Ammon's horn (tissue), 1 donor: ENCODE measurements at regions not wholly inside any gene's neighbourhood (a gene's known extent, or its start where the extent isn't known, plus 50 kb on each side); places are given as distances from the start of the nearest gene placed in this dataset.

Source experiments
- DNase-seq: peaks from one replicate; pipeline ENCODE4 v3.0.0-alpha.2; 2016; ENCODE audit warnings: low spot score

DNA sequence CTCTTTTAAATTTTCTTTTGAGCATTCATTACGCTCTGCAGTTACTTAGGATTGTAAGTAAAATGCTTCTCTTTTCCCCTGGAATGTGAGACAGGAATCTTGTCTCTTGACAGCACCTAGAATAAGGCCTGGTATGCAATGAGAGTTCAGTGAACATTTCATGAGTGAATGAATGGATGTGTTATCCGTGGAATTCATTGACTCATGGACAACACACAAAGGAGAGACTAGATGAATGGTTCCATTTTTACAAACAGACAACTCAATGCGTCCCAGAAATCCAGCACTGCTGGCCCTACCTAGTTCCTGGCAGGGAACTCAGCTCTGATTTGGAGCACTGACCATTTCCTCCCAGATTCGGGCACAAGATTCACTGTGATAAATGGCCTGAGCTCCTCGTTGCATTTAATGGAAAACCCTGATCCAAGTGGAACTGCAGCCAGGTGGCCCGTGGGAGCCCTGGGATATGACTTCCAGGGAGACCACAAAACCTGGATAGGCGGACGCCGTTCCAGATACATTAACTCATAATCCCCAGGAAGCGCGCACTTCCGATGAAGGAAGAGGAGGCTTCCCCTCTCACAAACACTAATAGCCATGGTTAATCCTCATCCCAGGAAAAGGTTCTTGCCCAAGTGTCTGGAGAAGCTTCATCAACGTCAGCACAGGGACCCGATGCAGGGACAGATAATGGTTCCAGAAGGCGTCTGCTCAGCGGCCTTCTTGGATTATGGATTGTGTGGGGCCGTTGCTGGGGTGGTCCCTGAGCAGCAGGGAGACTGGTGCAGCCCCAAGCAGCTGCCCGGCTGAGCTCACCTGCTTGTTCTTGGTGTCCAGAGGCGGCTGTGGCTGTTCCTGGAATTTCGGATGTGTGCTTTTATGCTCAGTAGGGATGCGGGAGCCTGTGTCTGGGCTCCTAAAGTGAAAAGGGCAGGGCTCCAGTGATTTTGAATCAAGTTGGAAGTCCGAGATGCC is 211.1 kb upstream of the TSHZ3 start:
- DNase-seq: no peak

DNA sequence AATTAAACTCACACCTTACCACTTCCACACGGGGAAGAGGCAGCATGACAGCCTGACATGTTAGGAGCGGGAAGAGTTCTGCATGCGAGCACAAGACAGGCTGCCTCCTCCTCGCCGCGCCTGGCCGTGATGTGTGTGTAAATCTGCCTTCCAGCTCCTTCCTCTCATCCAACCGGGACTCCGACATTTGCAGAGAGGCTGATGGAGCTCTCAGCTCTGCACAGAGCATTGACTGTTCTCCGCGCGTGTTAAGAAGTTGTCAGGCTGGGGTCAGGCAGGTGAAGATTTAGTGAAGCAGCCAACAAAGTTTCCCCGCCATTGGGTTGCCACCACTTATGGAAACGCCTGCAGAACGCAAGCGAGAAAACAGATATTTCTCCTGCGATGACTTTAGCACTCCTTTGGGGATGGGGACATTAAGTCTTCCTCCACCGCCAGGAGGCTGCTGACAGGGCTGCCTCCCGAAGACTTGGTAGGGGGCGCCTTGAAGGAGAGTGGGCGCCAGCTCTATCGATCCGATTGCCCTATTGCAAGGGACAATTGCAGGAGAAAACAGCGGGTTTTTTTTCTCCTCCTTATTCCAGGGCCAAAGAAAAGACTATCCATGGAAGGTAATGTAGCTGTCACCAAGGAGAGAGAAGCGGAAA is 213.9 kb upstream of the TSHZ3 start:
- DNase-seq: no peak

DNA sequence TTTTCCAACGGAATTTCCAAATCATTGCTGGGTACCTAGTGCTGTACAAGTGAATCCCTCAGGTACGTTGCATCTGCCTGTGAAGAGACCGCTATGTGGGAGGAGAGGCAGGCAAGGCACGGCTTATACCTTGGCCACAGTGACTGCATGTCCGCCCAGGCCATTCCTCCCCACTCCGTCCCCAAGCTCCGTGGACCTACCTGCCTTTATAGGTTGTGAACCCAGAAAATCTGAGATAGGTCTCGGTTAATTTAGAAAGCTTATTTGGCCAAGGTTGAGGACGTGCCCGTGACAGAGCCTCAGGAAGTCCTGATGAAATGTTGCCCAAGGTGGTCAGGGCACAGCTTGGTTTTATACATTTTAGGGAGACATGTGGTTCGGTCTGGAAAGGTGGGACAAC is 218.5 kb upstream of the TSHZ3 start:
- no peak for DNase-seq

DNA sequence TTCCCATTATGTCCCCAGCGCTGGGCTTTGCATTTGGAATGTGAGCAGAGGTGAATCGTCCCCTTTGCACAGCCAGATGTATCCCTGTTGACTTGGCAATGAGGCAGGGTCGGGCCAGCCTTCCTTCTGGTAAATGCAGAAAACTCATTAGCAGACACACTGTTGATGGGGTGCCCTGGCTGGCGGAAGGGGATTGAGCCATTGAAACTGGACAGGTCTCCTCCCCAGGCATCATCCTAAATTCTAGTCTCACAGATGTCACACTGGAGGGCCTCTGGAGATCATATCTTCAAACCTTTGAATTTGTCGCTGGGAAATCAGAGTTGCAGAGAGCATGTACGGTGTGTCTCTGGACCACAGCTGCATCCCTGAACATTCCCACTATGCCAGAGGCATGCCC is 219.5 kb upstream of the TSHZ3 start:
- no peak for DNase-seq

DNA sequence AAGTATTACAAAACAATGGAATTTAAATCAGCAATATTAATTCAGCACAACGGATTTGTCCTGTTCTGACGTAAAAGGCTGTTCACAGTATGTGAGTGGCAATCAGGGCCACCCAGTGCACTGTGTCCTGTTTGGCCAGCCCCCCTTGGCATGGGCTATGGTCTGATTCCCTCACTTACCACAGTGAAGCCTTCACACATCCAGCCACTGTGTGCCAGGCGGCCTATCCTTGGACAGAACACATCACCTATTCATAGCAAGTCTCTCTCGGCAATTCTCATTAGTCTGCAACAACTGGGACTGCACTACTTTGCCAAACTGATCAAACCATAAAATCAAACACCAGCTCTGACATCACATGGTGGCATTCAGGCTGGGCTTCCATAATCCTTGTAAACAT is 221.5 kb upstream of the TSHZ3 start:
- peak; percentile 14 for DNase-seq

DNA sequence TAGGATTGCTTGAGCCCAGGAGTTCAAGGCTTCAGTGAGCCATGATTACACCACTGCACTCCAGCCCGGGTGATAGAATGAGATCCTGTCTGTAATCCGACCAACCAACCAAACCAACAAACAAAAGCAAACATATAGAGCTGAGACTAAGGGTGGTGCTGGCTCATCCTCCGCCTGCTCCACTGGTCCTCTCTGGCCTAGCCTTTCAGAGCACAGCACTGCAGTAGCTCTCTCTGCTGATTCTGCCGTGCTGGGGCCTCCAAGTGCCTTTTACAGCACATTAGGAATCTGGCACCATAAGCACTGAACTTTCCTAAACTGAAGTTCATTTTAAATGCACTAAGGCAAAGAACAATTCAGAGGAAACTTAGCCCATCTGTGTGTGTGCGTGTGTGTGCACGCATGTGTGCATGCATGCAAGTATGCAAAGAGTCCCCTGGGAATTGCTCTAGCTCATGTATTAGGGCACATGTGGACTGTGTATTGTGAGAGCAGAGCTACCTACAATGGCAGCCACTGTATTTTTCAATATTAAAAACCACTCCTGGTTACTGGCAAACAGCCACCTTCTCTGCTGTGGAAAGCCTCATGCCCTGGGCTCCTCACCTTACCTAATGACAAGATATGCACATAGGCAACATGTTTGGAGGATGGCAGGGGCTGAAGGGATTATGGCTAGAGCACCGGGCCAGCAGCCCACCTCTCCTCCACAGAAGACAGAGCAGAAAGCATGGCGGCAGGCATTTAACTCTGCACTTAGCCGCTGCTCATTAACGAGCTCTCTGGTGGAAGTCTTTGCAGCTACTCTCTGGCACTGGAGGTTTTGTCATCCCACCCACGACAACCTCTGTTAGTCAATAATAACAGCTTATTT is 223.1 kb upstream of the TSHZ3 start:
- DNase-seq: no peak

DNA sequence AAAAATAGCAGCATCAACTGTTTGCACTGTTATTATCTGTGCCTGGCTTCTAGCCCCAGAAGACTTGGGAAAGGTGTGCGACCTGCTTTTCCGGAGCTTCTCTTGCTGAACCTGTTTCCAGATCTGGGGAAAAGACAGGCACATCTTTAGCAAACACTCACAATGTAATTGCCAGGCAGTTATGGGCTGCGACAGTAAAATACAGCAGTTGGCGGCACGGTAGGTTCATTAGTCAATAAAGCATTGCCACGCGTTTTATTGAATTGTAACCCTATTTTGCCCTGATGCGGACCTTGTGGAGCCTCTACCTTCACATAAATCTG is 223.7 kb upstream of the TSHZ3 start:
- no peak for DNase-seq

DNA sequence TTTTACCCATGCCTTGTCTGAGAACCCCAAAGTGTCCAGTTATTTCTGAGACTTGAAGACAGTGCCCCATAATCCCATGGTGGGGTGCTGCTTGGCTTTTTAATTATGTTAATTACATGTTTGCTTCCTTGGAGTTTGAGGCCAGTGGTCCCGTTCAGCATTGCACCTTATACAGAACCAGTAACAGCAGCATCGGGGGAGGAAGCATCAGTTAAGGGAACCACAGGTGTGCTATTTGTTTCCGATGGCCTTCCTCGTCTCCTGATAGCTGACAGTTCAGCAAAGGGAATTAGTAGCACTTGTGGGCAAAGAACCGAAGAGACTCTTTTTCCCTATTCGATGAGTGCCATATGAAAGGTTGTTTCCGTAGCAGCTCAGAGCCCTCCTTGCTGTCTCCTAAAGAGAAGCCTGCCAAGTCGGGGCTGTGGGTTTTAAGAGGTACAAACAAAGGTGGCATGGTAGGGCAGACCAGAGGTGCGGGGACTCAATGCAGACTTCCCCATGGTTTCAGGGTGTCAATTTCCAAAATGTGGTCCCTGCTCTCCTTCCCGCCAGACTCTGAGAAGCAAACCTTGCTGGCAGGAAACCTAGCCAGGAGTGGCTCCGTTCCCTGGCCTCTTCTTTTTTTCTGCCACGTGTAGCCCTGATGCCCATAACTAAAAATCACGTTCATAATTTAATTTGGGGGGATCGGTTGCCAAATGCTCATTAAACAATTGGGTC is 225.2 kb upstream of the TSHZ3 start:
- no peak for DNase-seq

DNA sequence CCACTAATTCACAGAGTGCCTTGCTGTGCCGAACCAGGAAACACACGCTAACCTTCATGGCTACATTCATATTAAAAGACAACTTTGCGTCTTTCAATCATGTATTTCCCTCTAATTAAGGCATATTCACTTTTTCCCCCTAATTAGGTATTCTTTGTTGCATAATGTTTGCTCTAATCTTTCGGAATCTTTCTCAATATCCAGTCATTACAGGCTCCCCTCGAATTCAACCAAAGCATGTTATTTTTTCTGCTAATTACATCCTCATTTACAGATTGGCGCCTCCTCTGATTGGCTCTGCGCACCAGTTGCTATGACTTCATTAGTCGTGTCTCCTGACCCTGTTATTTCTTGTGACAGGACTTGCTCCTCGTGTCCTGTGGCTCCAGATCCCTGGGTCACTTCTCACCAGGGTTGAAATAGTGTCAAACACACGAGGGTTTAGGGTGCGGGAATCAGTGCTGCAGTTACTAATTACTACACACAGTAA is 226.7 kb upstream of the TSHZ3 start:
- DNase-seq: no peak

DNA sequence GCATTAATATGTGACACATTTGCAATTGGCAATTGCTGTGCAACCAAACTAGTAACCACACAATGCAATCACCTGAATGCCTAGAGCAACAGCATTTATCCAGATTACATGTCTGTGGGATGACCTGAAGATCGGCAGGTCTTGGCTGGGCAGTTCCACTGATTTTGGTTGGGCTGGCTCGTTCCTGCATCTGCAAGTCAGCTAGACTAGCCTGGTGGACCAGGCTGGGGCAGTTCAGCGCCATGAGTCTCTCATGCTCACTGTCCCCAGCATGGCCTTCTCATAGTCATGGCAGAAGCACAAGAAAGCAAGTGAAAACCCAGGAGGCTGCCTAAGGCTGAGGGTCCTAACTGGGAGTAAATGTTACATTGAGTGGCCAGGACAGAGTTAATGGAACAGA is 229.1 kb upstream of the TSHZ3 start:
- DNase-seq: no peak

DNA sequence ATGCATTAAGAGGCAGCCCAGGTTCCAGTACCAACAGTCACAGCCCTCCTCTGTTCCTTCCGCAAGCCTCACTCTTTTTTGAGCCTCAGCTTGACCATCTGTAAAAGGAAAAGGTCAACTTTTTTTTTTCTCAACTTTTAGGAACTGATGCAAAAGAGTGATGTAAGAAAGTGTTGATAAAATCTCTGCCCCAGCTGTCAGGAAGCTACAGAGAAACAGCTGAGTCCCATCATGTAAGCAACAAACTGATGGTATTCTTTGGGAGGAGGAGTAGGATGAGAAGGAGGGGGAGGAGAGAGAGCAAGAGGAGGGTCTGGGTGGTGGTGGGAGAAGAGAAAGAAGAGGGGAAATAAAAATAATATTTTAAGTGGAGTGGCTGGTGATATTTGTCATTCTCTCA is 233.9 kb upstream of the TSHZ3 start:
- no peak for DNase-seq

DNA sequence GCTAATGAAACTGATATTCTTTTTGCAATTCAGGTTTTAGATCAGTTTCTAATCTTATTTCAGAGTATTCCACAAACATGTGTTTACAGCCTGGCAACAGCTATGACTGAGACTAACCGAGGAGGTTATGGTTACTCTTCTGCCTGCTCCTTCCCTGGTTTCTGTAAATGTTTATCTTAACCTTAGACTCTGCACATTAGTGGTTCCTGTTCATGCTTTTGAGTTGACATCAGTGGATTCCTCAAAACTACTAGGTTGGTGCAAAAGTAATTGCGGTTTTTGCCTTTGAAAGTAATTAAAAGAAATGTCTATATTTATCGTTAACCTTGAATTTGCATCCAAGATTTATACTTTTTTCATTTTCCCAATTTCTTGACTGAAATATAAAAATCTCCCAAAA is 237.0 kb upstream of the TSHZ3 start:
- no peak for DNase-seq

DNA sequence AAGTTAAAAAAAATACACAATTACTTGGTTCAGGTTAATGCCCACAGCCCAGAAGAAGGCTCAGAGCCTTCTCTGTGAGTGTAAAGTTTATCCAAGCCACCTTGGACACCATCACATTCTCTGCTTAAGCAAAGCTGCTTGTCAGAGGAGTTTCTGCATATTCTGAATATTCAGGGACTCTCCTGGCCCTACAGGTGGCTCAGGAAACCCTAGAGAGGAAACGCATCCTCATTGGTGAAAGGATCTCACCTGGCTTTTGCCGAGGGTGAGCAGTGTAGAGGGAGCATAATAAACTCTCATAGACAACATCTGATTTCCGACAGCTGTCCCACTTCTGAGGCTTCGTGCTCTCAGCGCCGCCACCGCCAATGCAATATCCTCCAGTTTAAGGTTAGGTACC is 239.9 kb upstream of the TSHZ3 start:
- DNase-seq: no peak

DNA sequence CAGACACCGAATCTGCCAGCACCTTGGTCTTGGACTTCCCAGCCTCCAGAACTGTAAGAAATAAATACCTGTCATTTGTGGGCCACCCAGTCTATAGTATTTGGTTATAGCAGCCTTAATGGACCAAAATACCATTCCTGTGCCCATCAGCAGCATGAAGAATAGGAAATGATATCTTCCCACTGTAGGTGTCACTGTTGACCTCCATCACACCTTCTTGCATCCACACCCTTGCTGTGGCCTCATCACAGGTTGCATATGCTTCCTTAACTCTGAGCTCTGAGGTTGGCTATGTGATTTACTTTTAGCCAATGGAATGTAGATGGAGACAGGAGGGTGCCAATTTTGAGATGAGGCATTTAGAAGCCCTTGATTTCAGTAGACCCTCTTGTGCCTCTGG is 242.0 kb upstream of the TSHZ3 start:
- no peak for DNase-seq

DNA sequence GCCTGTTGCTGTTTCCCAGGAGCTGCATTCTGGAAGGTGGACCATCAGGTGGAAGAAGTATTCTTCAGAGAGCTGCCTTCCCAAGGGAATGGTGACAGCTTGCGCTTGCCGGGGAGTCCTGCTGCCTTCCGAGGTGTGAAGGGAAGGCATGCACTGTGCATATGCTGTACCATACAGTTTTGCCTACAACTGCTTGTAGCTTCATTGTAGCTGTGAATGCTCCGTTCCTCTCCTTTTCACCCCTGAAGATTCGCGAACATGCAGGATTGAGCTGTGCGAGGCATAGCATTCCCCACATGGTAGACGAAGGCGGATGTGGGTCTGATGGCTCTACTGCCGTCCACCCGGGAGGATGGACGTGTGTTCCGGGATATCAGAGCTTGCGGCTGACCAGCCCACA is 243.2 kb upstream of the TSHZ3 start:
- DNase-seq: no peak

DNA sequence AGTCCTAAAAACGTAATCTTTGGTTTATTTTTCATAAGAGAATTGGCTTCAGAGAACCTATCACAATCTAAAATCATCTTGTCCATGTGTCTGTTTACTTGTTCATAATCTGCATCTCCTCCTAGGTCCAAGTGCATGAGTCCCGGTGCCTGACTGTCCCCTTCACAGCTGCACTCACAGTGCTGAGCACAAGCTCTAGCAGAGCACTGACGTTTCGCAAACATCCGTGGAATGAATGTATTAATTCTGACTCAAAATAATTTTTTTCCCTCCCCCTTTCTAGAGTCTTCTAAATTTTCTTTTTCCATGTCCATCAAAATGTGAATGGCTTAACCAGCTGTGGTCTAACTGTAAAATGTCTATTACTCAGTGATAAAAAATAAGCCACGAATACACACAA is 245.5 kb upstream of the TSHZ3 start:
- no peak for DNase-seq

DNA sequence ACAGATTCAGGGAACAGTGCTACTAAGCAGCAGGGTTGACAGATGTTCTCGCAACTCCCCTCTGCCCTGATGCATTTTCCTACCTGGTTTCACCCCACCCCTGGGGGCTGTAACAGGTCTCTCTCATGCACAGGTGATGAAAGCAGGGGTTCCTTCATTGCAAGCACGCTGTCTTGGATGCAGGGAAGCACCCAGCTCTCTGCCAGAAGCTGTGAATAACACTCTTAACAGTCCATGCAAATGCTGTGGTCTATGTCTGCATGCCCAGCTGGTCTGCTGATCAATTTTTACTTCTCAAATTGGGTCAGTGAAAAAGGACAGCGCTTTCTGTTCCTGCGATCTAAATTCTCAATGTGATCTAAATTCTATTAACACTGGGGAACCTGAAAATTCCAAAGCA is 246.3 kb upstream of the TSHZ3 start:
- no peak for DNase-seq

DNA sequence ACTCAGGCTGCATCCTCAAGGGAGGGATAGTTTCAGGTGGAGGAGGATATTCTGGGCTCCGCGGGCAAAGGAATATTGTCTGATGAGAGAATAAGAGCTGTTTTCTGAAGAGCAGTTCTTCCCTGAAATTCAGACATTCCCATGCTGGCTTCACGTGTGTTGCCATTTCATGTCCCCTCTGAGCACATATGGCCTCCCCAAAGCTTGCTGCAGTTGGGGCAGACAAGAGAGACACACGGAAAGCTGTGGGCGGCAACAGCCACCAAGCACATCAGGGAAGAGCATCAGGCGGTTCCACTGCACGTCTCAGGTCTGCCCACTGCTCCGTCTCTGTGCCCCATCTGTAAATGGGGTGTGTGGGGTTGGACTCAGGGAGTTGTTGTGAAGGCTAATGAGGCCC is 247.5 kb upstream of the TSHZ3 start:
- DNase-seq: no peak

DNA sequence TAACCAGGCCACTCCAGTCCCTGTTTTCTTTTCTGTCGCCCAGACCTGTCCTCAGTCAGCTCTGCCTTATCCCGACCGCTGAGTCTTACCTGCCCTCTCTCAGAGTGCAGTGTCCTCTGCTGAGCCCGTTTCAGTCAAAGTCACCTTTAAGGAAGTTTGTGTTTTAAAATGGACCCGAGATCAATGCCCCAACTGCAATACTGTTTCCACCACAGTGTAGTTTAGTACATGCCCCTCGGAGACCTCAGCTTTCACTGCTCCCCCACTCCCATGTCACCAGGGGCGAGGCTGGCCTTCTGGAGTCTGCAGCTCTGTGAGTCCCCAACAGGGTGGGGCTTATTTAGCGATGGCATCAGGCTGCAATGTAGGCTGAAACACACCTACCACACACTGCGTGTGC is 248.4 kb upstream of the TSHZ3 start:
- no peak for DNase-seq

DNA sequence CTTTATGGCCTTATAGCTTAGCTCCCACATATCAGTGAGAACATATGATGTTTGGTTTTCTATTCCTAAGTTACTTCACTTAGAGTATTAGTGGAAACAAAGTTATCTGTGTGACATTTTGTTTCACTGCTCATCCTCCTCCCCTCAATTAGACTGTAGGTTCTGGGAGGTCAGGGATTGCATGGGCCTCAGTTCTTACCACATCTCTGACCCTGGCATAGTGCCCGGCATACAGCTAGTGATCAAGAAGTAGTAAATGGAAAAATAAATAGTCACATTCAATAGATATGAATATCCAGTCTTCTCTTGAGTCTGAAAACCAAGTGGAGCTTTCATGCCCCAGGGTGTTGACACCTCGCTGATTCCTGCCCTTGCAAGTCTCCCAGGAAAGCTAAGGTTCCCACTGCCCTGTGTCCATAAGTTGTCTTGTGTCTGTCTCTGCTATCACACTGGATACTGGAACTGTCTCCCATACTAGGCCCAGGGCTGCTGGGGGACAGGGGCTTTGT is 249.5 kb upstream of the TSHZ3 start:
- no peak for DNase-seq

DNA sequence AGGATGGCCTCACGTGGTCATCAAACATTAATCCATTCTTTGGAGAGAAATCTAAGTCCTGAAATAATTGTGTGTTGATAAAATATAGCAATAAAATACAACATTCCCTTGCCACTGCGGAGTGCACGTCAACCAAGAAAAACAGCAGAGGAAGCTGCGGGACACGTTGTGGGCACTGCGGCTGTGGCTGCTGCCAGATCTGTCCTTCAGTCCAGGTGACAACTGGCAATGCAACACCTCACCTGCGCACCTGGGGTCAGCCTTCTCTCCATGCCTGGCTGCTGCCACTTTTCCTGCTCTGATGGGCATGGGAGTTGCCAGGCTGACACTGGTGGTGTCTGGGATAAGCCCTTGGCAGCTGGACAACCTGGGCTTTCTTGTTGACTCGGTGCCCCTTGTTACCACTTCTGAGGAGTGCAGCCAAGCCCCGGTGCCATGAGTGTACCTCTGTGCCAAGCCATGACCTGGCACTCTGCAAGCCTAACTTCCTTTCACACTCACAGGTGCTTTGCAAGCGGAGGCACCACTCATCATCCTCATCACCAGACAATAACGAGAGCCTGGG is 251.6 kb upstream of the TSHZ3 start:
- DNase-seq: no peak
